ENCODE measurements at regions not wholly inside any gene's neighbourhood (a gene's known extent, or its start where the extent isn't known, plus 50 kb on each side); places are given as distances from the start of the nearest gene placed in this dataset.
"Not testable (repeated sequence)": the region's sequence is repeated elsewhere in the genome, so short reads cannot be mapped to it uniquely, and the experiment has no call there.

- DNase-seq (ENCODE audit: low read depth, low spot score): no peak
Measured at GRCh38 chr1:213585402-213585801, 402.4 kb upstream of the PROX1 start.

- no peak for DNase-seq (ENCODE audit: low read depth, low spot score)
Measured at GRCh38 chr1:213585959-213586586, 401.7 kb upstream of the PROX1 start.

GRCh38 chr1:213586587-213586972 lies 401.2 kb upstream of the PROX1 start:
- no peak for DNase-seq (ENCODE audit: low read depth, low spot score)

- no peak for DNase-seq (ENCODE audit: low read depth, low spot score)
Measured at GRCh38 chr1:213596729-213597128, 391.0 kb upstream of the PROX1 start.

- DNase-seq (ENCODE audit: low read depth, low spot score): no peak
Measured at GRCh38 chr1:213598263-213598662, 389.5 kb upstream of the PROX1 start.

- DNase-seq (ENCODE audit: low read depth, low spot score): no peak
Measured at GRCh38 chr1:213600879-213601278, 386.9 kb upstream of the PROX1 start.

- DNase-seq (ENCODE audit: low read depth, low spot score): not testable (repeated sequence)
Measured at GRCh38 chr1:213601705-213602104, 386.1 kb upstream of the PROX1 start.

GRCh38 chr1:213602796-213603486 lies 384.8 kb upstream of the PROX1 start:
- no peak for DNase-seq (ENCODE audit: low read depth, low spot score)

- DNase-seq (ENCODE audit: low read depth, low spot score): no peak
Measured at GRCh38 chr1:213604477-213604876, 383.3 kb upstream of the PROX1 start.

GRCh38 chr1:213605732-213606131 lies 382.0 kb upstream of the PROX1 start:
- no peak for DNase-seq (ENCODE audit: low read depth, low spot score)

- no peak for DNase-seq (ENCODE audit: low read depth, low spot score)
Measured at GRCh38 chr1:213606252-213606820, 381.4 kb upstream of the PROX1 start.

- no peak for DNase-seq (ENCODE audit: low read depth, low spot score)
Measured at GRCh38 chr1:213613549-213613948, 374.2 kb upstream of the PROX1 start.

- DNase-seq (ENCODE audit: low read depth, low spot score): no peak
Measured at GRCh38 chr1:213615226-213615916, 372.4 kb upstream of the PROX1 start.

GRCh38 chr1:213617133-213617532 lies 370.6 kb upstream of the PROX1 start:
- DNase-seq (ENCODE audit: low read depth, low spot score): no peak

GRCh38 chr1:213618094-213618493 lies 369.7 kb upstream of the PROX1 start:
- DNase-seq (ENCODE audit: low read depth, low spot score): no peak

- DNase-seq (ENCODE audit: low read depth, low spot score): no peak
Measured at GRCh38 chr1:213619026-213619425, 368.7 kb upstream of the PROX1 start.

- no peak for DNase-seq (ENCODE audit: low read depth, low spot score)
Measured at GRCh38 chr1:213621077-213621476, 366.7 kb upstream of the PROX1 start.

- DNase-seq (ENCODE audit: low read depth, low spot score): no peak
Measured at GRCh38 chr1:213622365-213623063, 365.3 kb upstream of the PROX1 start.

GRCh38 chr1:213623064-213623581 lies 364.6 kb upstream of the PROX1 start:
- no peak for DNase-seq (ENCODE audit: low read depth, low spot score)

GRCh38 chr1:213623862-213624261 lies 363.9 kb upstream of the PROX1 start:
- DNase-seq (ENCODE audit: low read depth, low spot score): no peak

GRCh38 chr1:213636778-213637177 lies 351.0 kb upstream of the PROX1 start:
- DNase-seq (ENCODE audit: low read depth, low spot score): not testable (repeated sequence)

- DNase-seq (ENCODE audit: low read depth, low spot score): no peak
Measured at GRCh38 chr1:213641312-213641711, 346.5 kb upstream of the PROX1 start.

Measured in activated naive CD8-positive, alpha-beta T cell treated with anti-CD3 and anti-CD28 coated beads, Interleukin-2, amount 50 U/mL, for 16 hours (primary cell).